SU-DHL-6 (cell line): ENCODE measurements at regions not wholly inside any gene's neighbourhood (a gene's known extent, or its start where the extent isn't known, plus 50 kb on each side); places are given as distances from the start of the nearest gene placed in this dataset.

Experiments
- CTCF ChIP-seq: fragments of 200-600 bp; sonication (generic); IDR thresholded peaks from one replicate; pipeline ENCODE4 v1.5.1; 2017; ENCODE audit warnings: antibody characterized with exemption, mild to moderate bottlenecking, low read length, moderate library complexity; ENCODE audit not compliant: insufficient read depth, poor library complexity, severe bottlenecking
- EZH2phosphoT487 ChIP-seq: fragments of 200-600 bp; sonication (generic), shearing (Covaris generic); conservative IDR thresholded peaks from 2 replicates; pipeline ENCODE4 v1.6.1; 2018; ENCODE audit warnings: mild to moderate bottlenecking, antibody characterized with exemption, low read length, moderate library complexity, mixed read lengths

DNA sequence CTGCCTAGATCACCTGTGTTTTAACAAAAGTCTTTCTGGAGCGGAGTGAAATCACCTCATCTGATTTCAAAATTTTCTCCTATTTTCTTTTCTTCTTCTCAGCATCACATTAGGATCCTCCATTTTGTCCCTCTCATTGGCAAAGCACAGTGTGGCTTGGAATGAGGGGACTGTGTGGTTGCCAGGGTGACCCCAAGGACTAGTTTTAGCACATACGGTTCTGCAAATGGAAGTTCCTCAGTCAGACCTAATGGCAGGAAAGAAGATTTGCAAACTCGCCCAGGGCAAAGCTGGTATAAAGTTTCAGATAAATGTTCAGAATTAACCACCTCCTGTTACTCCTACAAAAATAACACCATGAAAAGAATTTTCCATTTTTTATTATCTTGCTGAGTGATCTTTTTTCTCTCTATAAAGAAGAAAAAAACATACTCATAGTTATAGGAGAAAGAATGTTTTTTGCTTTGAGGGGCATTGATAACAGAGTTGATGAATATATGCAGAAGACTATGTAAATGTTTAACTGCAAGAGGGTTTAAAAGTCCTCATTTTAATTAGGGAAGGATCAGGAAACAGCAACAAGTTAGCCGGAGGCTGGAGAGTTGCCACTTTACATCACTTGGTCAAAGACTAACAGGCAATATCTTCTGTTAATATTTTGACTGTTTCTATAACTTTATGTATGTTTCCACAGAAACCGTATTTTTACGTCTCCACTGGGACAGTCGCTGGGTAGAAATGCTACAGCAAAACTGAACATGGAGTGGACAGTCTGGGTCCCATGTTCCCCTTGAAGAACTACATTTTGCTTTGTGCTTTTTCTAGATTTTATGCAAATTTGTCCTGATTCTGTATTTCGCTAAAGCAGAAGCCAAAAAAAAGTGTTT, 257.8 kb downstream of the NR2F1-AS1 start:
- TF ChIP-seq CTCF: no peak
- TF ChIP-seq EZH2phosphoT487: no peak
